ENCODE measurements at regions not wholly inside any gene's neighbourhood (a gene's known extent, or its start where the extent isn't known, plus 50 kb on each side); places are given as distances from the start of the nearest gene placed in this dataset.

DNA sequence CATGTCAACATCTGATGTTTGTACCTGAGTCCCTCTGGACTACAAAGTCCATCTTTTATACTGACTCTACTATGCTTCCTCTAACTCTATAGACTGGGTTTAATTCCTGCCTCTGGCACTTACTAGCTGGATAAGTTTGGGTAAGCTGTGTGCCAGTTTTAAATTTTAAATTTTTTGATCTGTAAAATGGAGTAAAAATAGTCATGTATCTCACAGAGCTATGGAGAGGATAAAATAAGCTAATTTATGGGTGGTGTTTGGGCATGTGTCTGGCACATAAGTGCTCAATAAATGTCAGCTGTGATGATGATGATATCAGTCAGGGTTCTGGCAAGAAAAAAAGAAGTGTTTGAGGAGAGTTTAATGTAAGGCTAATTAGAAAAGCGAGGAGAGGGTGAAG lies 139.2 kb upstream of the C1orf21 start:
- POLR2A ChIA-PET = no interaction called here
- no peaks in the 10 kb centered on the region for H3K36me3 ChIP-seq (ENCODE audit: control insufficient read depth in 2 of 2, insufficient read depth in 2 of 2, low read length in 1 of 2)
- FAIRE-seq = no peak

More for the DNA sequence above, 139.2 kb upstream of the C1orf21 start:
- intact Hi-C loops (cut with micrococcal nuclease; ENCODE audit: unreplicated experiment) = no loop called here
- Histone ChIP-seq H4K20me1 (ENCODE audit: control insufficient read depth, insufficient read depth) (no peaks in the 10 kb centered on the region), H3K4me2 (ENCODE audit: control insufficient read depth, insufficient read depth) (no peak overlapping the region), H3K4me1 (ENCODE audit: control insufficient read depth, insufficient read depth, low read length) (no peaks in the 10 kb centered on the region), H3K27ac (ENCODE audit: control insufficient read depth, insufficient read depth) (no peak overlapping the region), H3K9ac (ENCODE audit: control insufficient read depth, insufficient read depth, low read length) (no peak overlapping the region), H3K9me3 (replicated peaks; ENCODE audit: control insufficient read depth, insufficient read depth, low read length) (no peaks in the 10 kb centered on the region), H3K4me3 (no peak overlapping the region), H3K27me3 (replicated peaks in 1 of 2; ENCODE audit: control insufficient read depth in 2 of 2, insufficient read depth in 2 of 2, low read length in 1 of 2) (no peaks in the 10 kb centered on the region; a peak in 2 of 4 replicates), H3K79me2 (ENCODE audit: control insufficient read depth, insufficient read depth, low read length) (no peaks in the 10 kb centered on the region), H2AFZ (ENCODE audit: control insufficient read depth, low read depth, low read length) (no peak overlapping the region)
- in situ Hi-C loops (cut with MboI) = no loop called here
- ChIA-PET RAD21 (ENCODE audit: unreplicated experiment) (no interaction called here), CTCF (interaction anchor here (0.5 kb wide), 1 partner anchor 1747 kb away, joined by 3 read pairs; no protein-coding TSS in a partner anchor), SMC1A (ENCODE audit: uncharacterized antibody, unreplicated experiment) (interaction anchor here (1.2 kb wide), 1 partner anchor 17 kb away, joined by 5 read pairs; no protein-coding TSS in a partner anchor)
- DNase-seq (ENCODE audit: low read depth, low spot score) = no peak
- ATAC-seq = no peak
- no TSS peak for BruUV-seq (replicated peaks)
- 7% methylated on average over 1 of the region's 1 CpG for WGBS (ENCODE audit: insufficient coverage, insufficient replicate concordance, low lambda C conversion rate, missing lambda C conversion rate)
- no peak for TF ChIP-seq KDM1A (IDR thresholded peaks at IDR 0.05; ENCODE audit: borderline replicate concordance)
- TF ChIP-seq SMARCA5 (IDR thresholded peaks at IDR 0.05) = no peak
- TF ChIP-seq, protein P1, sequence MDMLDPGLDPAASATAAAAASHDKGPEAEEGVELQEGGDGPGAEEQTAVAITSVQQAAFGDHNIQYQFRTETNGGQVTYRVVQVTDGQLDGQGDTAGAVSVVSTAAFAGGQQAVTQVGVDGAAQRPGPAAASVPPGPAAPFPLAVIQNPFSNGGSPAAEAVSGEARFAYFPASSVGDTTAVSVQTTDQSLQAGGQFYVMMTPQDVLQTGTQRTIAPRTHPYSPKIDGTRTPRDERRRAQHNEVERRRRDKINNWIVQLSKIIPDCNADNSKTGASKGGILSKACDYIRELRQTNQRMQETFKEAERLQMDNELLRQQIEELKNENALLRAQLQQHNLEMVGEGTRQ (IDR thresholded peaks at IDR 0.05; ENCODE audit: borderline replicate concordance, low read depth, low read length) = no peak
- TF ChIP-seq RUNX3 (IDR thresholded peaks at IDR 0.05; ENCODE audit: low read length) = no peak
- TF ChIP-seq, protein P2, sequence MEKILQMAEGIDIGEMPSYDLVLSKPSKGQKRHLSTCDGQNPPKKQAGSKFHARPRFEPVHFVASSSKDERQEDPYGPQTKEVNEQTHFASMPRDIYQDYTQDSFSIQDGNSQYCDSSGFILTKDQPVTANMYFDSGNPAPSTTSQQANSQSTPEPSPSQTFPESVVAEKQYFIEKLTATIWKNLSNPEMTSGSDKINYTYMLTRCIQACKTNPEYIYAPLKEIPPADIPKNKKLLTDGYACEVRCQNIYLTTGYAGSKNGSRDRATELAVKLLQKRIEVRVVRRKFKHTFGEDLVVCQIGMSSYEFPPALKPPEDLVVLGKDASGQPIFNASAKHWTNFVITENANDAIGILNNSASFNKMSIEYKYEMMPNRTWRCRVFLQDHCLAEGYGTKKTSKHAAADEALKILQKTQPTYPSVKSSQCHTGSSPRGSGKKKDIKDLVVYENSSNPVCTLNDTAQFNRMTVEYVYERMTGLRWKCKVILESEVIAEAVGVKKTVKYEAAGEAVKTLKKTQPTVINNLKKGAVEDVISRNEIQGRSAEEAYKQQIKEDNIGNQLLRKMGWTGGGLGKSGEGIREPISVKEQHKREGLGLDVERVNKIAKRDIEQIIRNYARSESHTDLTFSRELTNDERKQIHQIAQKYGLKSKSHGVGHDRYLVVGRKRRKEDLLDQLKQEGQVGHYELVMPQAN (conservative IDR thresholded peaks at IDR 0.05) = no peak
- TF ChIP-seq RAD51 (IDR thresholded peaks at IDR 0.05) = no peak
- no peak for TF ChIP-seq SP1 (IDR thresholded peaks at IDR 0.05; ENCODE audit: low read depth, low read length)
- TF ChIP-seq, protein P3, sequence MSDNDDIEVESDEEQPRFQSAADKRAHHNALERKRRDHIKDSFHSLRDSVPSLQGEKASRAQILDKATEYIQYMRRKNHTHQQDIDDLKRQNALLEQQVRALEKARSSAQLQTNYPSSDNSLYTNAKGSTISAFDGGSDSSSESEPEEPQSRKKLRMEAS (IDR thresholded peaks at IDR 0.05; ENCODE audit: low read depth, low read length) = no peak
- TF ChIP-seq, protein P4, sequence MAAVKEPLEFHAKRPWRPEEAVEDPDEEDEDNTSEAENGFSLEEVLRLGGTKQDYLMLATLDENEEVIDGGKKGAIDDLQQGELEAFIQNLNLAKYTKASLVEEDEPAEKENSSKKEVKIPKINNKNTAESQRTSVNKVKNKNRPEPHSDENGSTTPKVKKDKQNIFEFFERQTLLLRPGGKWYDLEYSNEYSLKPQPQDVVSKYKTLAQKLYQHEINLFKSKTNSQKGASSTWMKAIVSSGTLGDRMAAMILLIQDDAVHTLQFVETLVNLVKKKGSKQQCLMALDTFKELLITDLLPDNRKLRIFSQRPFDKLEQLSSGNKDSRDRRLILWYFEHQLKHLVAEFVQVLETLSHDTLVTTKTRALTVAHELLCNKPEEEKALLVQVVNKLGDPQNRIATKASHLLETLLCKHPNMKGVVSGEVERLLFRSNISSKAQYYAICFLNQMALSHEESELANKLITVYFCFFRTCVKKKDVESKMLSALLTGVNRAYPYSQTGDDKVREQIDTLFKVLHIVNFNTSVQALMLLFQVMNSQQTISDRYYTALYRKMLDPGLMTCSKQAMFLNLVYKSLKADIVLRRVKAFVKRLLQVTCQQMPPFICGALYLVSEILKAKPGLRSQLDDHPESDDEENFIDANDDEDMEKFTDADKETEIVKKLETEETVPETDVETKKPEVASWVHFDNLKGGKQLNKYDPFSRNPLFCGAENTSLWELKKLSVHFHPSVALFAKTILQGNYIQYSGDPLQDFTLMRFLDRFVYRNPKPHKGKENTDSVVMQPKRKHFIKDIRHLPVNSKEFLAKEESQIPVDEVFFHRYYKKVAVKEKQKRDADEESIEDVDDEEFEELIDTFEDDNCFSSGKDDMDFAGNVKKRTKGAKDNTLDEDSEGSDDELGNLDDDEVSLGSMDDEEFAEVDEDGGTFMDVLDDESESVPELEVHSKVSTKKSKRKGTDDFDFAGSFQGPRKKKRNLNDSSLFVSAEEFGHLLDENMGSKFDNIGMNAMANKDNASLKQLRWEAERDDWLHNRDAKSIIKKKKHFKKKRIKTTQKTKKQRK (IDR thresholded peaks at IDR 0.05; ENCODE audit: low read depth, low read length) = no peak
- no peak for TF ChIP-seq IRF4 (IDR thresholded peaks at IDR 0.05; ENCODE audit: low read depth, low read length)
- TF ChIP-seq POLR2AphosphoS5 (IDR thresholded peaks at IDR 0.05; ENCODE audit: low read length) = no peak
- TF ChIP-seq ZSCAN29 (IDR thresholded peaks at IDR 0.05) = no peak
- TF ChIP-seq, protein P5, sequence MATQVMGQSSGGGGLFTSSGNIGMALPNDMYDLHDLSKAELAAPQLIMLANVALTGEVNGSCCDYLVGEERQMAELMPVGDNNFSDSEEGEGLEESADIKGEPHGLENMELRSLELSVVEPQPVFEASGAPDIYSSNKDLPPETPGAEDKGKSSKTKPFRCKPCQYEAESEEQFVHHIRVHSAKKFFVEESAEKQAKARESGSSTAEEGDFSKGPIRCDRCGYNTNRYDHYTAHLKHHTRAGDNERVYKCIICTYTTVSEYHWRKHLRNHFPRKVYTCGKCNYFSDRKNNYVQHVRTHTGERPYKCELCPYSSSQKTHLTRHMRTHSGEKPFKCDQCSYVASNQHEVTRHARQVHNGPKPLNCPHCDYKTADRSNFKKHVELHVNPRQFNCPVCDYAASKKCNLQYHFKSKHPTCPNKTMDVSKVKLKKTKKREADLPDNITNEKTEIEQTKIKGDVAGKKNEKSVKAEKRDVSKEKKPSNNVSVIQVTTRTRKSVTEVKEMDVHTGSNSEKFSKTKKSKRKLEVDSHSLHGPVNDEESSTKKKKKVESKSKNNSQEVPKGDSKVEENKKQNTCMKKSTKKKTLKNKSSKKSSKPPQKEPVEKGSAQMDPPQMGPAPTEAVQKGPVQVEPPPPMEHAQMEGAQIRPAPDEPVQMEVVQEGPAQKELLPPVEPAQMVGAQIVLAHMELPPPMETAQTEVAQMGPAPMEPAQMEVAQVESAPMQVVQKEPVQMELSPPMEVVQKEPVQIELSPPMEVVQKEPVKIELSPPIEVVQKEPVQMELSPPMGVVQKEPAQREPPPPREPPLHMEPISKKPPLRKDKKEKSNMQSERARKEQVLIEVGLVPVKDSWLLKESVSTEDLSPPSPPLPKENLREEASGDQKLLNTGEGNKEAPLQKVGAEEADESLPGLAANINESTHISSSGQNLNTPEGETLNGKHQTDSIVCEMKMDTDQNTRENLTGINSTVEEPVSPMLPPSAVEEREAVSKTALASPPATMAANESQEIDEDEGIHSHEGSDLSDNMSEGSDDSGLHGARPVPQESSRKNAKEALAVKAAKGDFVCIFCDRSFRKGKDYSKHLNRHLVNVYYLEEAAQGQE (IDR thresholded peaks at IDR 0.05; ENCODE audit: low read depth, low read length) = no peak
- TF ChIP-seq JUND (IDR thresholded peaks at IDR 0.05; ENCODE audit: low read depth, low read length) = no peak
- TF ChIP-seq EZH2 (IDR thresholded peaks at IDR 0.05; ENCODE audit: borderline replicate concordance, control insufficient read depth, low read depth, low read length) = no peak
- TF ChIP-seq TCF3 (IDR thresholded peaks at IDR 0.05; ENCODE audit: borderline replicate concordance, insufficient read depth, low read depth, low read length) = no peak

Measured in GM12878 (cell line).